Suprapubic skin (tissue), 4 donors: ENCODE measurements at regions not wholly inside any gene's neighbourhood (a gene's known extent, or its start where the extent isn't known, plus 50 kb on each side); places are given as distances from the start of the nearest gene placed in this dataset.

Experiments
- CTCF ChIP-seq, 2 donors: fragments of 200-600 bp in 1 of 2; fragments of 450-650 bp in 1 of 2; sonication (generic) in 1 of 2; IDR thresholded peaks; one replicate each; pipeline ENCODE4 v1.5.1; 2016 to 2019; ENCODE audit warnings: antibody characterized with exemption in 2 of 2, mild to moderate bottlenecking in 1 of 2, moderate library complexity in 1 of 2
- POLR2A ChIP-seq, 2 donors: fragments of 450-650 bp; IDR thresholded peaks; one replicate each; pipeline ENCODE4 v1.6.1; 2017; ENCODE audit warnings: antibody characterized with exemption in 2 of 2, mild to moderate bottlenecking in 2 of 2, moderate library complexity in 2 of 2
- POLR2AphosphoS5 ChIP-seq, 3 donors: sonication (generic); formaldehyde crosslinking; IDR thresholded peaks; one replicate each; pipeline ENCODE4 v1.6.1; 2017; ENCODE audit warnings: antibody characterized with exemption in 3 of 3

- TF ChIP-seq CTCF (IDR thresholded peaks at IDR 0.05) (no peak), POLR2A (IDR thresholded peaks at IDR 0.05) (no peak), POLR2AphosphoS5 (IDR thresholded peaks at IDR 0.05) (no peak)
Observed at GRCh38 chr12:91630596-91631293, 448.1 kb upstream of the DCN start.
